ENCODE measurements at regions not wholly inside any gene's neighbourhood (a gene's known extent, or its start where the extent isn't known, plus 50 kb on each side); places are given as distances from the start of the nearest gene placed in this dataset.

DNA sequence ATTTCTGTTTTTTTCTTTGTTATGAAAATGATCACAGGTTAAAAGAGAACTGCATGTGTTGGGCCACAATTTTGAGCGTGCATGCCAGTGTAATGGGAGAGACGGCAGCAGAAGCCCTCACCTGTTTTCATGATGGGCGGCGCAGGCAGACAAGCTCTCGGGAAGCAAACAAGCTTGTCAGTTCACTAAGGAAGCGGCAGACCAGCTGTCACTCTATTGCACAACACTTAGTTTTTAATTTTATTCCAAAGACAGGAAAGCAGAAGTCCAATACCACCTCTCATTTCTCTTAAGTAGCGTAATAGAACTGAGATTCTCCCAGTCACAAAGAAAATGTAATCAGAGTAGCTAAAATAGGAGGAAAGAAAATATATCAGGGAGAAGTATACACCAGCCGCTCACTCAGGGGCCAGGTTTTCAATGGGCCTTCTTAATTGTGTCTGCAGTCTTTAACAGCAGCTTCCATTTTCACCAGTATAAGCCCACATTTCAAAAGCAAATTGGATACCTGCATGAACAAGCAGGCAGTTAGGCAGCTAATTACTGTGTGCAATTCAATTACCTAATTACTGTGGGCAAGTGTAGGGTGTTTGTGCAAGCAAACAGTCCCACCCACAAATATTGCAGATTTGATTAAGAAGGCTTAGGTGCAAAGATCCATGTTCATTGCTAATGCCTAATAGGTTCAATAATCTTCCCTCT, 711.4 kb downstream of the DIAPH3 start:
- no peak for DNase-seq (ENCODE audit: low read depth)

DNA sequence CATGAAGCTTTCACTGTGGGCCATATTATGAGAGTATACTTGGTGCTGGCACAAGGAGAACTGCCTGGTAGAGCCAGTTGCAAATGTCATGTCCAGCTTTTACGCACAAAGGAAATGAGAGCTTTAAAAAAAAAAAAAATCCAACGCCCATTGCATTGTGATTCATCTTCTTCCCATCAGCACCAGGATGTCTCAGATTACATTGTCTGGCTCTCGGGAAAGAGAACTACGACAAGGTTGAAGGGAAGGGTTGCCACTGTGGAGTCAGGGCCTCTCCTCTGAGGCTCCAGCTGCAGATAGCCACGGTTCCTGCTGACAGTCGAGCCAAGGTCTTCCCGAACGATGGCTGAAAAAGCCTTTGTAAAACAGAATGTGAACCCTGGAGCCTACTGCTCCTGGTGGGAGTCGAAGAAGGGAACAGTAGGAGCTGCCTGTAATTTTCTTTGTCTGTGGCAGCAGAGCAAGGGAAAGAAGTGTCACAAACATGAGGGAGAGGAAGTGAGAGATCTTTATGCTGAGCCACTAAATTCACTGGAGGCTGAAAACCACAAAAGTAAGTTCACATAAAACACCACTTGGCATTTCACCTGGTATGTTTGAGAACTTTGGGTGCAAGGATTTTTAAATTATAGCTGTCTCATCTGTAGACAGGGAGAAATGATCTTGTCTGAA, 704.7 kb downstream of the DIAPH3 start:
- DNase-seq (ENCODE audit: low read depth) = no peak

DNA sequence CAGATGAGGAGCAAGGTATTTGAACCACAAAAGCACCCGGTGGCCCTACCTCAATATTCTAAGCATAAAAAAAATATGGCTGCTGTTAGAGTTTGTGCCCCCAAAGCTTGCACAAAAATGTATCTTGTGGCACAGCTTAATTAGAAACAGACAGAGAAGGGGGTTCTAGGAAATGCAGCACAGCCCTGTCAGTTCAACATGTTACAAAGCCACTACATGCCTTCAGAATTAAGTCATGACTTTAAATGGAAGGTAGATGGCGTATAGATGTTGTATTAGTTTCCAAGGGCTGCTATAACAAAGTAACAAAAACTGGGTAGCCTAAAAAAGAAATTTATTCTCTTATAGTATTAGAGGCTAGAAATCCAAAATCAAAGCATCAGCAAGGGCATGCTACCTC, 703.8 kb downstream of the DIAPH3 start:
- DNase-seq (ENCODE audit: low read depth) = no peak

DNA sequence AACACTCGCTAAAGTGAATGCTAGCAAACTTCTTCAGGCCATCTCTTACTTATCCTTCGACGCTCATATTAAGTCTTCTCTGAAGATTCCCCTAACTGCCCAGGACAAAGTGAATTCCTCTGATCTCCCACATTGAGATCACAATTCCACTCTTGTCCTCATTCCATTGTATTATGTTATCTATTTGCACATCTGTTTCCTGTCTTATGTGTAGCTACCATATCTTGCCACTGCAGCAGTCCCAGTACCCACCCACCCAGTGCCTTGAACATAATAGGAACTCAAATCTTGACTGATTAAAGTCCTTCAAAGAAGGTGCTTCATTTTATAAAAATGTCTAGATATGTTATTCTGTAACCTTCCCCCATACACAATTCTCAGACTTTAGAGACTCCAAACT, 702.3 kb downstream of the DIAPH3 start:
- no peak for DNase-seq (ENCODE audit: low read depth)

DNA sequence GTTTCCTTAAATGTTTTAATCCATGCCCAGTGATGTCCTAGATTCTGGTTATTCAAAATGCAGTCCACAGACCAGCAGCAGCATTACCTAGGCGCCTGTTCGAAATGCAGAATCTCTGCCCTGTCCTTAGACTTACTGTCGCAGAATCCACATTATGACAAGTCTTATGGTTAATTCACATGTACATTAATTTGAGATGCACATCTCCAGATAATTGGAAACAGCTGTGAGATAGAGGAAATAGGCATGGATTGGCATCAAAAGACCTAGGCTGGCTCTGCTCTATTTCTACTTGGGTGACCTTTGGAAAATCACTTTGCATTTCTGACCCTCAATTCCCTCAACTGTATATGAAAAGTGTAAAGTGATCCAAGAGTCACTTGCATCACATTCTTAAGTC, 700.7 kb downstream of the DIAPH3 start:
- no peak for DNase-seq (ENCODE audit: low read depth)

DNA sequence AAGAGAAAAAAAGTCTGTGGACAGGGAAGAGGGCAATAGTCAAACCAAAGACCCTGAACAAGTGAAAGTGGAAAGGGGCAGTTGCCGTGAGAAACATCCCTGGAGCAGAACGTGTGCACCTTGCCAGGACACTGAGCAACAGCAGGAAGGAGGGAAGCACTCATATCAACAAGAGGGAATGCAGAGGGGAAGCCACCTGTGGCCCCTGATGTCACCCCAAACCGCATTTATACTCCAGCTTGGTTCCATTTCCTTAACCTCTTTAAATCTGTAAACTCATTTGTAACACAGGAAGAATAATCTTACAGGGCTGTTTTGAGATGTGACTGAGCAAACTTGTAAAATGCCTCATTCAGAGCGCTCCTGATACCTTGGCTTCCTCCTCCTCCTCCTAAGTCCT, 698.8 kb downstream of the DIAPH3 start:
- no peak for DNase-seq (ENCODE audit: low read depth)

DNA sequence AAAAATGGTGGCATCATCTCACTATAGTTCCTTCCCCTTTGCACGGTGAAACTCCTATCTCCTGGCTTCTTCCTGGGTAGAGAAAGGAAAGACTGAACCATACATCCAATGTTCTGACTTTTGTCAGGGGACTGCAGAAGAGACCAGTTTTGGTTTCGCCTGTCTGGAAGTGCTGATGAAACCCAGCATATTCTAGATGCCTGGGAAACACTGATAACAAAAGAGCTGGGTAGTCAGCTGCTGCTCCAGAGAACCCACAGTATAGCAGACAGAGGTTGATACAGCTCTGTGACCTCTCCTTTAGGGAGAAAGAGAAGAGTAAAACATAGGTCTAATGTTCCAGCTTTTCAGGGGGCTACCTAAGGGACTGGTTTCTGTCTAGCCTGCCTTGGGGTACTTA, 695.3 kb downstream of the DIAPH3 start:
- no peak for DNase-seq (ENCODE audit: low read depth)

DNA sequence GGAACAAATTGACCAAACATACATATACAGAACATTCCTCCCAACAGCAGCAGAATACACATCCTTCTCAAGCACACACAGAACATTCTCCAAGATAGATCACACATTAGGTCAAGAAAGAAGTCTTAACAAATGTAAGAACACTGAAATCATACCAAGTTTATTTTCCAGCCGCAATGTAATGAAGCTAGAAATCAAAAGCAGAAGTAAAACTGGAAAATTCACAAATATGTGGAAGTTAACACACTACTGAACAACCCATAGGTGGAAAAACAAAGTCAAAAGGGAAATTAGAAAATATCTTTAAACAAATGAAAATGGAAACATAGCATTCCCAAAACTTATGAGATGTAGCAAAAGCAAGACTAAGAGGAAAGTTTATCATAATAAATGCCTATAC, 692.6 kb downstream of the DIAPH3 start:
- no peak for DNase-seq (ENCODE audit: low read depth)

DNA sequence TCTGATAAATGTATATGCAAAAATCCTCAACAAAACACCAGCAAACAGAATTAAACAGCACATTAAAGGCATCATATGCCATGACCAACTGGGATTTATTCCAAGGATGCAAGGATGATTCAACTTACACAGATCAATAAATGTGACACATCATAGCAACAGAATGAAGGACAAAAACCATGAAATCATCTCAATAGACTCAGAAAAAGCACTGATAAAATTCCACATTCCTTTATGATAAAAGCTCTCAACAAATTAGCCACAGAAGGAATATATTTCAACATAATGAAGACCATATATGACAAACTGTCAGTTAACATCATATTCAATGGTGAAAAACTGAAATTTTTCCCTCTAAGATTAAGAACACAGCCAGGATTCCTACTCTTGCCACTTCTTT, 691.6 kb downstream of the DIAPH3 start:
- DNase-seq (ENCODE audit: low read depth) = no peak

DNA sequence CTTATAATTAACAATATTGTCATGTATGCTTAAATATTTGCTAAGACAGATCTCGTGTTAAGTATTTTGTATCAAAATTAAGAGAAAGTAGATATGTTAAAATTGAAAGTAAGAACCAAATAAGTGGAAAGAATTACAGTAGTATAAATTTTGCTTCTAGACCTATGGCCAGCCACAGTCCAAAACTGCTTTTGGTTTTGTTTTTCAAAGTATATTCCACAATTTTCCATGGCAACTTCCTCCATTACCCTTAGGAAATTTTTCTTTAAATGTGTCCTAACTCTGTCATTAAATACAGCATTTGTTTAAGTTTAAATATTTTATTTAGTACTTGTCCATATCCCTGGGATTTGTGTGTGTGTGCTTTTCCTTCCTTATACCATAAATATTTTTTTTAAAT, 689.0 kb downstream of the DIAPH3 start:
- DNase-seq (ENCODE audit: low read depth) = no peak

DNA sequence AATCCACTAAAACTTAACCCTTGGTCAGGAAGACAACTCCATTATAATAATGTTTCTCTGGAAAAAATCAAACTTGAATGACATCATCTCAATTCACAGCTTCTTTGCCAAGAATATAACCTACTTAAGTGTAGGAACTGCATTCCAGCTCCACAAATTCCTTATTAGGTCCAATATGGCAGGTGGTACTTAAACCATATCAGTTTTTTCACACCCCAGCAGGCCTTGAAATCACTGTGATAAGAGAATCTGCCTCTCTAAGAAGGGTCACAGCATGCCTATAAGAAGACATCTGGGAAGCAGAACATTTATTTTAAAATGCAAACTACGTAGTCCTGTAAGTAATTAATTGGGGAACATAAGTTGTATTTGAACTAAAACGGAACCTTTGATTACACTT, 687.8 kb downstream of the DIAPH3 start:
- DNase-seq (ENCODE audit: low read depth) = no peak

DNA sequence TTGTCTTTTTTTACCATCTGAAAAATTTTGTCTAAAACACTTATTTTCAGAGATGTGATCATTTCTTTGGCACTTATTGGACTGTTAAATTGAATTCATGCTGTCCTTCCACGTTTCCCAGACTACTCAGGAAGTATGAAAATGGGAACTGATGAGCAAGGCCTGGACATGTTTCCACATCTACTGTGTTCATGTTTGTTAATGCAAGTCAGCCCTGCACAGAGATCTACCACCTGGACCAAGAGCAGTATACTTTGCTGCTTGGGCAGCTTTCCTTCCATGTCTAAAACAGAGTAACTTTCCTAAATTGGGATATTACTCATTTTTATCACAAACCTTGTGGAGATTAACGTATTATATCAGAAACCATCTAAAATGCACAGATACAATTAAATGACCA, 687.4 kb downstream of the DIAPH3 start:
- DNase-seq (ENCODE audit: low read depth) = no peak

DNA sequence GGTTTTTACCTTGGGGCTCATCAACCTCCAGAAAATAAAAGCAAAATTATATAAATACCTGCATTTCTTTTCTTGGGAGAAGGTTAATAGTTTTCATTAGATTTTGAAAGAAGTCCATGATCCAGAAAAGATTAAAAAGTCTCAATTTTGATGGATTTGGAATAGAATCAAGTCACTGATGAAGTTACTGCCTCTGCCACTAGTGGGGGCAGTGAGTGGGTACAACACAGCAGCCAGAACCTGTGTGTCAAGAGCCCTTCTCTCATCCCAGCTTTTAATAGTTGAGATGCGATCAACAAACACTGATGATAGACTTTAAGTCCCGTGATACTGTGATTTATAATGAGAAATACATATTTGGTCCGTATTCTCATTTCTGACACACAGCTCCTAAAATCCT, 686.7 kb downstream of the DIAPH3 start:
- DNase-seq (ENCODE audit: low read depth) = no peak

DNA sequence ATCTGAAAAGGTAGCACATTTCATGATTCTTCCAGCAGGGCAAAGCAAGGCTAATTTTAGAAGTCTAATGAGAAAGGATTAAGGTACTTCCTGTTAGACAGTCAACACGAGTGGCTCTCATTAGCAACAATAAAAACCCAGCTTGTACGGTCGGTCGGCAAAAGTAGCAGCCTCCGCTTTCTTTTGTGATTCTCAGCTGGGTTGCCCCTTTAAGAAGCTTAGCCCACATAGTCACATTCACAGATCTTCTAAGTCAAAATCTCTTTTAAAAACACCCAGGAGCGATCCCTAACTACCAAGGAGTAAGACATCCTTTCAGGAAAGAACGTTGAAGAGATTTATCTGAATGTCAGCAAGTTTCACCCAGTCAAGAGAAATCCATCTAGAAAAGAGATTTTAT, 684.8 kb downstream of the DIAPH3 start:
- no peak for DNase-seq (ENCODE audit: low read depth)

DNA sequence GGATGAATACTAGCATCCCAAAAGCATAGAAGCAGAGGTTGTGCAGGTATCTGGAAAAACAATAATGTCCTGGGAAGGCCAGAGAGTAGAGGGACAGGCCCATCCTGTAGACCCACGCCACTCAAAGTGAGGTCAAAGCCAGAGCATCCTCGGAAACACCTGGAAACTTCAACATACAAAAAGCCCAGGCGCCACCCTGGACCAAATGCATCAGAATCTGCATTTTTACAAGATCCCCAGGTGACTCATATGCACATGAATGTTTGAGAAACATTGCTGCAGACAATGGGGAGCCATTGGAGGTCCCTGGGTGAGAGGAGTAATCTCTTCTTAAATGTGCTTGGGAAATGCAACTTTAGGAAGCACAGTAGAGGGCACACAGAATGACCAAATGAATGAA, 684.1 kb downstream of the DIAPH3 start:
- DNase-seq (ENCODE audit: low read depth) = no peak

DNA sequence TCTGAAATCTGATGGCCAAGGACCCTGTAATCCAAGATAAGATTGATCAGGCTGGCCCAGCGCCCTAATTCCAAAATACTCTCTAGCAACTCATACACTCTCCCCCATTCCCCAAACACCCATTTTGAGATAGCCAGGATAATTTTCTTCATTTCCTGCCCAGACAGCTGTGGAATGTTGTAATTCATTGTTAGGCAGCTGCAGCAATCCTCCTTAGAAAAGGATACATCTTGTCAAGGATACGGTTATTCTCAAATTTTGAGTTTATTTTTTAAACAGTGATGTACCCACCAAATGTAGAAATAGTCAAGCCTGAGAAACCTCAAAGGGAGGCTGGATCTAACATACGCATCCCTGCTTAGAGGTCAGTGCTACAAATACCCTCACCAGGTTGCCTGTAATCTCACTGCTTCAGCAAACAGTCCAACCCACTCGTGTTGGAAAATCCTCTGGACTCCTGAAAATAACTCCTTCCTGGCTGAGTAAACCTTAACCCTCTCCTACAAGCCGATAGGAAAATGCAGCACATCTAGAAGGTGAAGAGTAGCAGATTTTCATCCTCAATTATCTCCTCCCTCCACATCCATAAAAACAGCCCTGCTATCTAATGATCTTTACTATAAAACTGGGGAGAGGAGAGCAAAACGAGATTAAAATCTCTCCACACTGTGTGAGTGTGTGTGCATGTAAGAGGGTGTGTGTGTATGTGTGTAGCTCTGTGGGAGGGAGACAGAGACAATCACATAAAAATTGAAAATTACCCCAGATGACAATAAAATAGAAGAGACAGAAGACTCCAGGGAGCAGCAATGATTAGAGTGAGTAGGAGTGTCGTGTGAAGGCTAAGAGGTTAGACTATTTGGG, 683.1 kb downstream of the DIAPH3 start:
- no peak for DNase-seq (ENCODE audit: low read depth)

DNA sequence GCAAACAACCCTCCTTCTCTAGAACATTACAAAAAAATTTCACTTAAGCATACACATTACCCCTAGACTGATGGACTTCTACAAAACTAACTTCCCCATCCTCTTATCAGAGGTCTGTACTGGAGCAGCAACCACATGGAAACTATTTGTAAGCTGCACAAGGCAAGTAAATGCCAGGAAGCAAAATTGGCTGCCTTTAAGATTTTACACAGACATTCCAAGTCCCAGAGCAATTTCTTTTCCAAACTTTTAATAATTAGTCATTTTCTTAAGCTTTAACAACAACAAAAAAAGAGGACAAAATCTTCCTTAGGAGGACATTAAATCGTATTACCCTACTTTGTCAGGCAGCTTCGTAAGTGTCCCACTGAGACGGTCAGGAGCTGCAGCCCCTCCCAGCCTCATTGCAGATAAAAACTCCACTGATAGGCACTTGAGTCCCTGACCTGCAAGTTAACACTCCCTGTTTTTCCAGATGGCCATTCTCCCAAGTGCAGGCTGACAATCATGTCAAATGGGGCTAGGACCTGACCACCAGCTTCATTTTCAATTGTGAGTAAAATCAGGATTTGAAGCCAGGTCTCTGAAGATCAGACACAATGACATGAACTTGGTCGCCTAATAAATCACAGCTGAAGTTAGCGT, 680.1 kb downstream of the DIAPH3 start:
- DNase-seq (ENCODE audit: low read depth) = no peak

DNA sequence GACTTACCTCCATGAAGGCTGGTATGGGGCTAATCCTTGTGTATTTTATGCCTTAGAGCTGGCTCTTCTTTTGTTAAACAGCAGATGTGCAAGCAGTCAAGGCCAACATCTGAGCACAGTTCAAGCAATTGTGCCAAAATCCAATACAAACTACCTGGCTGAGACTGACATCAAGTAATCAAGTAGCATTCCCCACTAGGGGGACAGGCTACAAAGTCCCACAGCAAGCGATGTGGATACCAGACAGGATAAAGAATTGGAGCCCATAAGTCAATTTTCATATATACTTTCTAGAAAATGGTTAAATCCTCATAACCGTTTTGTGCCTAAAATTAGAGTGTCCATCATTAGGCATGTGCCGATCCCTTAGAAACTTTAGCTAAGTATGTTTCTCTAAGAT, 675.8 kb downstream of the DIAPH3 start:
- DNase-seq (ENCODE audit: low read depth) = no peak

DNA sequence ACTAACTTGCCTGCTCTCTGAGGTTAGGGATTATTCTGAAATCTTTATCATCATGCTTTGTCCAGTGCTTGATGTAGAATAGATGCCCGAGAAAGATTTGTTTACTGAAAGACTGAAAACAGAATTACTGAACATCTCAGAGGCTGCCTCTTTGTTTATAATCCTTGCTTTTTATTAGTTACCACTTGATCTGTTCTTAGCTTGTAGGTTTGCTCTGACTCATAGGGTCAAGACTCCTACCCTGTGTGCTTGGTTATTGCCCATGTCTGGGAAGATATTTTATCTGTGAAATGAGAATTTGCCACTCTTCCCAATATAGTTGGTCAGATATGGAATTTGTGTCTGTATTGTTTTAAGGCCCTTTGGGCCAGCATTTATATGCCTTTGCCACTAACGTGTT, 675.3 kb downstream of the DIAPH3 start:
- no peak for DNase-seq (ENCODE audit: low read depth)

DNA sequence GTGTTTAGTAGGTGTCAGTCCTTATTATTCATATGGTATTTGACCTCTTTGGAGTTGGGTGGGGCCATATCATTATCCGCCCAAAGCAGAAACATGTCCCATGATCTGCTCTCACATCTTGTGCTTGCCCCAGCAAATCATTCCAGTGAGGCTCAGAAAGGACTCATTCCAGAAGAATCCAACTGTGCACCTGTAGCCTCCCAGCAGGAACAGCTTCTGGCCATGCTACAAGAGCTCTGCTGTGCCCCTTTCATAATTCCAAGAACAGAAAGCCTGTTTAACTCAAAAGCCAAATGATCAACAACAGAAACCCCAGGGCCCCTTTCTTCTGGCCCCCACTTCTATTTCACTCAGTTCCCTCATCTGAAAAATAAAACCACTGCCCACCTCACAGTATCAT, 673.1 kb downstream of the DIAPH3 start:
- DNase-seq (ENCODE audit: low read depth) = no peak

DNA sequence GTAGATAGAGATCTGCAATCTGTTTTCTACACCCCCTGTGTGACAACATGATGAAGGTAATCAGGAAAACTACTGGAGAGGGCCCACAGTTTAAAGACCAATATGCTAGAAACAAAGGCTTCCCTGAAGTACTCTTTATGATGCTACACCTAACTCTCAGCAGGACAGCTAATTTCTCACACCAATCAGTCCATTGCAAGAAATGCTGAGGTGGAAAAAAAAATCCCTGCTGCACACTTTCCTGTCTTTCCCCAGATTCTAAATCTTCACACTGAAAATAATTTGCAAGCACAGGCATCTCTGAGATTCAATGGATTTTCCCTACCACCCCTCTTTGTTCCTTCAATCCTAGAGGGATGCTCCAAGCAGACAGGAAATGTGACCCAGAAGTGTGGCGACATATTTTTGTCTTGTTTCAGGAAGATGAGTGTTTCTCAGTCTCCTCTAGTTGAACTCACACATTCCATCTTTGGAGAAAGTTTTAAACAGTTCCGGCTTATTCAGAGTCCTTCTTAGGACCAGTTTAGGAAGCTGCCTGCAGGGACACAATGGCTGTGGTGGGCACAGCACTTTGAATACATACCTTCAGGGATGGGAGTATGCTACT, 671.6 kb downstream of the DIAPH3 start:
- no peak for DNase-seq (ENCODE audit: low read depth)

DNA sequence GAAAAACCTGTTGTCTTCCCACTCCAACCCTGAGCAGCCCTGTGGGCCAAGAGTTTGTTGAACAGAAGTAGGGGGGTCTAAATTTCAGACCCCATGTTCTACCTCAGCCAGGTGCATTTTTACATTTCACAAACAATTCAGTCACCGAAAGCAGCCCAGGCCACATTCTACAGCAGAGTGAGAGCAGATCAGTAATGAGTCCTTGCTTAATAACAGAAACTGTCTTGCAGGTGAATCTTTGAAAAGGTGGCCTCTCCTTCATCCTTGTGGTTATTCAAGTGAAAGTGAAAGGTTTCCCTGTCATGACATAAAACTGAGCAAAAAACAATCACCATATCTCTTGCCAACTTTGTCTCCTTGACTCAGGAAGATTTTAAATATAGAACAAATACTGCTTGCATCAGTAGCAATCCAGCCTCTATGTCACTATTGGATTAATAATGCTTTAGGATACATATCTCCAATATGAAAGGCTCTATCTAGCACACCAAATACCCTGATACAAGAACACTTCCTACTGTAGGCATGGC, 670.2 kb downstream of the DIAPH3 start:
- DNase-seq (ENCODE audit: low read depth) = no peak

Measured in stimulated activated CD4-positive, alpha-beta T cell treated with anti-CD3 and anti-CD28 coated beads, Interleukin-2, amount 100 ng/mL, for 4 hours (primary cell).